ENCODE measurements at regions not wholly inside any gene's neighbourhood (a gene's known extent, or its start where the extent isn't known, plus 50 kb on each side); places are given as distances from the start of the nearest gene placed in this dataset.

- no peak for DNase-seq (ENCODE audit: low read depth, low spot score)
- H3K4me3 ChIP-seq (ENCODE audit: low read depth, low read length) = no peak overlapping the region
- CTCF ChIA-PET = no interaction called here
- no peak for TF ChIP-seq CTCF (IDR thresholded peaks at IDR 0.05; ENCODE audit: insufficient read depth, low read length, missing control alignments)
- POLR2A ChIA-PET = no interaction called here
These were observed 84.5 kb upstream of the ARHGEF9 start for GRCh38 chrX:63869506-63869905.

- ChIA-PET CTCF (no interaction called here), POLR2A (no interaction called here)
- no peak for TF ChIP-seq CTCF (IDR thresholded peaks at IDR 0.05; ENCODE audit: insufficient read depth, low read length, missing control alignments)
- peak; percentile 12 for DNase-seq (ENCODE audit: low read depth, low spot score)
- H3K4me3 ChIP-seq (ENCODE audit: low read depth, low read length) = no peak overlapping the region
These were observed 70.9 kb upstream of the ARHGEF9 start for GRCh38 chrX:63855896-63856295.

- no peak overlapping the region for H3K4me3 ChIP-seq (ENCODE audit: low read depth, low read length)
- POLR2A ChIA-PET = no interaction called here
- TF ChIP-seq CTCF (IDR thresholded peaks at IDR 0.05; ENCODE audit: insufficient read depth, low read length, missing control alignments) = no peak
- DNase-seq (ENCODE audit: low read depth, low spot score) = no peak
- CTCF ChIA-PET = no interaction called here
These were observed 50.3 kb upstream of the ARHGEF9 start for GRCh38 chrX:63835361-63835760.
